Upper lobe of right lung (tissue), 1 donor: ENCODE measurements at regions not wholly inside any gene's neighbourhood (a gene's known extent, or its start where the extent isn't known, plus 50 kb on each side); places are given as distances from the start of the nearest gene placed in this dataset.
"Not testable (repeated sequence)": the region's sequence is repeated elsewhere in the genome, so short reads cannot be mapped to it uniquely, and the experiment has no call there.

Source experiments
- ATAC-seq: fragments of 200-7000 bp; cut with Tn5 transposase; one replicate; pipeline ENCODE4 v1.9.1; 2020; ENCODE audit warnings: mild to moderate bottlenecking, moderate library complexity
- DNase-seq: peaks from one replicate; pipeline ENCODE4 v3.0.0-alpha.2; 2020
- H3K27ac ChIP-seq: fragments of 200-600 bp; one replicate; pipeline ENCODE4 v1.8.0; 2022
- H3K27me3 ChIP-seq: fragments of 200-600 bp; one replicate; pipeline ENCODE4 v1.8.0; 2022; ENCODE audit warnings: mild to moderate bottlenecking
- H3K36me3 ChIP-seq: fragments of 200-600 bp; one replicate; pipeline ENCODE4 v1.8.0; 2022
- H3K4me1 ChIP-seq: fragments of 200-600 bp; one replicate; pipeline ENCODE4 v1.8.0; 2022
- H3K4me3 ChIP-seq: fragments of 200-600 bp; one replicate; pipeline ENCODE4 v1.8.0; 2022; ENCODE audit warnings: mild to moderate bottlenecking
- H3K9me3 ChIP-seq: fragments of 200-600 bp; one replicate; pipeline ENCODE4 v1.8.0; 2022
- intact Hi-C: fragments of 100-400 bp; cut with DNase I; formaldehyde crosslinking; loops from one replicate; pipeline ENCODE4 v1.11.0; 2022
- donor health status: DM: no; HTN: yes; CAD: no; lungs with severe emphysema.

GRCh38 chr21:5327220-5327619 lies 5194.2 kb upstream of the TPTE start:
- DNase-seq, H3K27ac ChIP-seq, H3K4me3 ChIP-seq, H3K27me3 ChIP-seq, H3K36me3 ChIP-seq, intact Hi-C loops, H3K4me1 ChIP-seq, H3K9me3 ChIP-seq: not testable (repeated sequence)
- peak; percentile 58 for ATAC-seq

GRCh38 chr21:5329311-5329939 lies 5192.0 kb upstream of the TPTE start:
- H3K9me3 ChIP-seq, intact Hi-C loops, H3K27me3 ChIP-seq, H3K4me1 ChIP-seq, H3K27ac ChIP-seq, H3K36me3 ChIP-seq, DNase-seq, H3K4me3 ChIP-seq: not testable (repeated sequence)
- peak; percentile 72 for ATAC-seq

GRCh38 chr21:5357839-5358238 lies 5163.5 kb upstream of the TPTE start:
- H3K4me3 ChIP-seq, ATAC-seq, H3K27ac ChIP-seq, DNase-seq, H3K9me3 ChIP-seq, H3K27me3 ChIP-seq, H3K4me1 ChIP-seq, H3K36me3 ChIP-seq, intact Hi-C loops: not testable (repeated sequence)
